HepG2 (cell line): ENCODE measurements at regions not wholly inside any gene's neighbourhood (a gene's known extent, or its start where the extent isn't known, plus 50 kb on each side); places are given as distances from the start of the nearest gene placed in this dataset.

Source experiments
- ATAC-seq: fragments of 200-7000 bp; cut with Tn5 transposase; 3 replicates; pipeline ENCODE4 v1.9.1; 2020; ENCODE audit warnings: mild to moderate bottlenecking, moderate library complexity
- BruUV-seq: library from RNA; stranded (reverse); fragments of 400-500 nt; replicated peaks from 2 replicates; lab custom pipeline; 2021; lab: Mats Ljungman, UMichigan
- CTCF ChIA-PET: fragments of 300-600 bp; formaldehyde crosslinking; extraction: SDS; loops from one replicate; lab custom pipeline; 2021; ENCODE audit warnings: low total read pairs, inconsistent platforms, low intra/inter-chr PET ratio; lab: Yijun Ruan, JAX
- POLR2A ChIA-PET: fragments of 350-600 bp; sonication (Branson Sonifier 250); formaldehyde crosslinking; loops from one replicate; lab custom pipeline; 2020; ENCODE audit warnings: antibody characterized with exemption, inconsistent platforms; lab: Yijun Ruan, JAX
- DNase-seq: peaks from one replicate; pipeline ENCODE4 v3.0.0-alpha.2; 2015; ENCODE audit warnings: low spot score
- FAIRE-seq: peaks from 3 replicates; lab custom pipeline; 2011; peaks lifted over from hg19 to GRCh38; lab: Jason Lieb, UNC
- H2AFZ ChIP-seq: one replicate; pipeline ENCODE4 v1.6.1; 2011; ENCODE audit warnings: low read length, inconsistent platforms
- H3K27ac ChIP-seq: fragments of 300-600 bp; 3 replicates; pipeline ENCODE4 v1.8.0; 2011; ENCODE audit warnings: mixed run types, mild to moderate bottlenecking, mixed read lengths, low read length, inconsistent platforms; ENCODE audit not compliant: insufficient read depth; ENCODE audit errors: extremely low read length
- H3K27me3 ChIP-seq, 2 experiments: fragments of 200-600 bp in 1 of 2; 2 replicates in 1 of 2; 3 replicates in 1 of 2; pipeline versions ENCODE4 v1.6.0 to v1.8.0; 2011; ENCODE audit warnings: low read length in 2 of 2, mild to moderate bottlenecking in 2 of 2, moderate library complexity in 2 of 2, inconsistent platforms in 1 of 2; ENCODE audit not compliant: insufficient read depth in 2 of 2, control insufficient read depth in 1 of 2
- H3K36me3 ChIP-seq, 2 experiments: fragments of 200-600 bp in 1 of 2; replicated peaks in 1 of 2; 2 replicates in 1 of 2; 3 replicates in 1 of 2; pipeline versions ENCODE4 v1.5.1 to v1.8.0; 2011; ENCODE audit warnings: low read length in 2 of 2, inconsistent platforms in 1 of 2; ENCODE audit not compliant: insufficient read depth in 2 of 2, control insufficient read depth in 1 of 2
- H3K4me1 ChIP-seq: 2 replicates; pipeline ENCODE4 v1.5.1; 2012; ENCODE audit warnings: low read length, inconsistent platforms; ENCODE audit not compliant: insufficient read depth
- H3K4me2 ChIP-seq: 2 replicates; pipeline ENCODE4 v1.6.0; 2011; ENCODE audit warnings: low read depth, low read length, inconsistent platforms
- H3K4me3 ChIP-seq, 3 experiments: fragments of 200-600 bp in 1 of 3; sonication (generic), shearing (Covaris generic) in 1 of 3; replicated peaks in 1 of 3; 2 replicates each; pipeline ENCODE4 v1.5.1; 2011 to 2016; ENCODE audit warnings: low read length in 3 of 3, inconsistent platforms in 2 of 3, low read depth in 2 of 3, mild to moderate bottlenecking in 2 of 3, control low read depth in 1 of 3, mixed read lengths in 1 of 3; ENCODE audit not compliant: insufficient read depth in 1 of 3
- H3K79me2 ChIP-seq: one replicate; pipeline ENCODE4 v1.6.1; 2011; ENCODE audit warnings: low read length, inconsistent platforms; ENCODE audit not compliant: insufficient read depth
- H3K9ac ChIP-seq: 2 replicates; pipeline ENCODE4 v1.6.0; 2011; ENCODE audit warnings: mild to moderate bottlenecking, low read depth, low read length, inconsistent platforms; ENCODE audit not compliant: insufficient read depth
- H3K9me3 ChIP-seq: 2 replicates; pipeline ENCODE4 v1.5.1; 2012; ENCODE audit warnings: mild to moderate bottlenecking, low read length
- H4K20me1 ChIP-seq: 2 replicates; pipeline ENCODE4 v1.6.0; 2011; ENCODE audit warnings: inconsistent platforms, mild to moderate bottlenecking, low read length, moderate library complexity; ENCODE audit not compliant: insufficient read depth
- KDM5A ChIP-seq: fragments of 200-600 bp; sonication (generic); IDR thresholded peaks from 2 replicates; pipeline ENCODE4 v1.7.0; 2018; ENCODE audit warnings: antibody characterized with exemption, mild to moderate bottlenecking, low read length, borderline replicate concordance
- MXD3 ChIP-seq: IDR thresholded peaks from 2 replicates; pipeline ENCODE4 v1.6.1; 2016; ENCODE audit warnings: mild to moderate bottlenecking, missing biosample characterization, missing genetic modification reagents
- U2AF2 ChIP-seq: fragments of 200-400 bp; formaldehyde crosslinking; IDR thresholded peaks from 2 replicates; pipeline ENCODE4 v1.6.1; 2017; ENCODE audit warnings: low read depth, mild to moderate bottlenecking, low read length
- ZNF138 ChIP-seq: sonication (generic); formaldehyde crosslinking; IDR thresholded peaks from 2 replicates; pipeline ENCODE4 v1.5.0; 2020; ENCODE audit warnings: mild to moderate bottlenecking, low read depth, missing genetic modification reagents
- ZNF263 ChIP-seq: sonication (generic); formaldehyde crosslinking; IDR thresholded peaks from 2 replicates; pipeline ENCODE4 v1.4.0; 2020; ENCODE audit warnings: missing genetic modification reagents
- ZNF687 ChIP-seq: sonication (generic); formaldehyde crosslinking; IDR thresholded peaks from 2 replicates; pipeline ENCODE4 v1.5.1; 2020; ENCODE audit warnings: mild to moderate bottlenecking, missing genetic modification reagents, moderate library complexity
- ZNF691 ChIP-seq: sonication (generic); formaldehyde crosslinking; IDR thresholded peaks from 2 replicates; pipeline ENCODE4 v1.4.0; 2020; ENCODE audit warnings: missing genetic modification reagents, low read depth, mild to moderate bottlenecking, borderline replicate concordance
- ZNF768 ChIP-seq: sonication (generic); formaldehyde crosslinking; IDR thresholded peaks from 2 replicates; pipeline ENCODE4 v1.4.0; 2020; ENCODE audit warnings: missing genetic modification reagents
- WGBS: methylation state at CpG from one replicate; pipeline ENCODE4 v1.1.6; 2017; ENCODE audit warnings: low lambda C conversion rate; 5-methylcytosine and 5-hydroxymethylcytosine counted together
- in situ Hi-C: cut with HindIII; loops from 2 replicates; pipeline ENCODE4 v1.10.0; 2017; ENCODE audit warnings: low pct_unique_long_range_greater_than_20kb; ENCODE audit not compliant: extremely low pct_ligation_motif_present
- intact Hi-C: fragments of 100-400 bp; cut with micrococcal nuclease; formaldehyde crosslinking; loops from one replicate; pipeline ENCODE4 v1.10.0; 2022; ENCODE audit not compliant: unreplicated experiment

- ATAC-seq (no peak), FAIRE-seq (no peak), DNase-seq (no peak)
- Histone ChIP-seq H3K36me3 (no peaks in the 10 kb centered on the region), H3K27me3 (no peaks in the 10 kb centered on the region), H4K20me1 (no peaks in the 10 kb centered on the region), H3K27ac (no peak overlapping the region), H2AFZ (no peak overlapping the region), H3K79me2 (peaks cover 5% of the 10 kb centered on the region), H3K4me2 (no peak overlapping the region), H3K9ac (no peak overlapping the region), H3K4me1 (peaks cover 58% of the 10 kb centered on the region), H3K4me3 (no peak overlapping the region), H3K9me3 (no peaks in the 10 kb centered on the region)
- TF ChIP-seq ZNF768 (CRISPR knock-in tag) (0 out of 2 replicates have a peak, but pooled peaks have one; percentile 24), MXD3 (CRISPR knock-in tag) (no peak), ZNF263 (CRISPR knock-in tag) (peak; percentile 60; the same call in 1 of the 2 replicates), ZNF691 (CRISPR knock-in tag) (peak; percentile 62; the same call in 1 of the 2 replicates), U2AF2 (no peak), ZNF138 (CRISPR knock-in tag) (no peak), ZNF687 (peak; percentile 30; the same call in 1 of the 2 replicates), KDM5A (no peak)
- in situ Hi-C loops, result no loop called here
- intact Hi-C loops, result no loop called here
- ChIA-PET POLR2A (interaction anchor here (1.2 to 1.5 kb wide), 2 partner anchors 24 to 103 kb away, joined by 3 to 5 read pairs; no protein-coding TSS in a partner anchor), CTCF (no interaction called here)
- WGBS, result 82% methylated on average over 2 of the region's 2 CpGs
- BruUV-seq, result no TSS peak
Measured at GRCh38 chr10:58970160-58970915, 206.1 kb upstream of the PHYHIPL start.
